GM21360 (cell line): ENCODE measurements at regions not wholly inside any gene's neighbourhood (a gene's known extent, or its start where the extent isn't known, plus 50 kb on each side); places are given as distances from the start of the nearest gene placed in this dataset.

Experiments
- ATAC-seq: cut with Tn5 transposase; IDR thresholded peaks from one replicate; pipeline ENCODE4 v1.9.1; 2021; ENCODE audit warnings: mild to moderate bottlenecking, moderate library complexity; ENCODE audit not compliant: unreplicated experiment

GRCh38 chr4:20351360-20352162 lies 99.9 kb downstream of the SLIT2 start:
- ATAC-seq = no peak

- no peak for ATAC-seq
These were observed 100.4 kb downstream of the SLIT2 start for GRCh38 chr4:20352163-20352431.

GRCh38 chr4:20353646-20354045 lies 101.9 kb downstream of the SLIT2 start:
- no peak for ATAC-seq

GRCh38 chr4:20354120-20354519 lies 102.4 kb downstream of the SLIT2 start:
- ATAC-seq = no peak

- no peak for ATAC-seq
These were observed 104.9 kb downstream of the SLIT2 start for GRCh38 chr4:20356565-20356964.

GRCh38 chr4:20358110-20358509 lies 106.4 kb downstream of the SLIT2 start:
- no peak for ATAC-seq

GRCh38 chr4:20359692-20360091 lies 108.0 kb downstream of the SLIT2 start:
- peak; percentile 92 for ATAC-seq

GRCh38 chr4:20362148-20362547 lies 110.4 kb downstream of the SLIT2 start:
- ATAC-seq = no peak

GRCh38 chr4:20364969-20365368 lies 113.3 kb downstream of the SLIT2 start:
- no peak for ATAC-seq

- ATAC-seq = no peak
These were observed 115.7 kb downstream of the SLIT2 start for GRCh38 chr4:20367446-20367845.

GRCh38 chr4:20368926-20369325 lies 117.2 kb downstream of the SLIT2 start:
- ATAC-seq = no peak

GRCh38 chr4:20370274-20370673 lies 118.6 kb downstream of the SLIT2 start:
- no peak for ATAC-seq

GRCh38 chr4:20376070-20376469 lies 124.4 kb downstream of the SLIT2 start:
- ATAC-seq = no peak

- ATAC-seq = no peak
These were observed 126.5 kb downstream of the SLIT2 start for GRCh38 chr4:20378181-20378580.

GRCh38 chr4:20381005-20381404 lies 129.3 kb downstream of the SLIT2 start:
- no peak for ATAC-seq

- ATAC-seq = no peak
These were observed 131.6 kb downstream of the SLIT2 start for GRCh38 chr4:20383283-20383682.

GRCh38 chr4:20383969-20384368 lies 132.3 kb downstream of the SLIT2 start:
- no peak for ATAC-seq

GRCh38 chr4:20384456-20384855 lies 132.8 kb downstream of the SLIT2 start:
- no peak for ATAC-seq

GRCh38 chr4:20386001-20386740 lies 134.5 kb downstream of the SLIT2 start:
- no peak for ATAC-seq

GRCh38 chr4:20386906-20387305 lies 135.2 kb downstream of the SLIT2 start:
- ATAC-seq = no peak

- ATAC-seq = no peak
These were observed 139.5 kb downstream of the SLIT2 start for GRCh38 chr4:20391198-20391597.

- no peak for ATAC-seq
These were observed 140.2 kb downstream of the SLIT2 start for GRCh38 chr4:20391912-20392311.
